D721Med (cell line): ENCODE measurements at regions not wholly inside any gene's neighbourhood (a gene's known extent, or its start where the extent isn't known, plus 50 kb on each side); places are given as distances from the start of the nearest gene placed in this dataset.

Experiments used
- DNase-seq: peaks from one replicate; pipeline ENCODE4 v3.0.0; 2011; ENCODE audit warnings: low spot score; ENCODE audit not compliant: insufficient read length
- FAIRE-seq: peaks from 2 replicates; lab custom pipeline; 2011; peaks lifted over from hg19 to GRCh38; lab: Jason Lieb, UNC
- CTCF ChIP-seq: IDR thresholded peaks from 2 replicates; pipeline ENCODE4 v1.5.1; 2012; ENCODE audit warnings: mild to moderate bottlenecking, control low read depth; ENCODE audit not compliant: insufficient read depth; ENCODE audit errors: missing control alignments

DNA sequence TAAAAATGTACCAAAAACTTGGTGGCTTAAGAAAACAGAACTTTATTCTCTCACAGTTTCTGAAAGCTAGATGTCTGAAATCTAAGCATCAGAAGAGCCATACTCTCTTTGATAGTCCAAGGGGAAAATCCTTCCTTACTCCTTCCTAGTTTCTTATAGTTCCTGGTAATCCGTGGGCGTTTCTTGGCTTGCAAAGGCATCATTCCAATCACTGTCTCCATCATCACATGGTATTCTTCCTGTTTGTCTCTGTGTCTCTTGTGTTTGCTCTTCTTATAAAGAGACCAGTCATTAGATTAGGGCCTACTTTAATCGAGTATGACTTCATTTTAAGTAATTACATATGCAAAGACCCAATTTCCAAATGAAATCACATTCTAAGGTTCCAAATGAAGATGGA lies 118.9 kb upstream of the FSTL5 start:
- no peak for TF ChIP-seq CTCF
- DNase-seq, result no peak
- FAIRE-seq, result no peak

- DNase-seq, result no peak
- no peak for TF ChIP-seq CTCF
- peak; percentile 63 for FAIRE-seq
These were observed 110.6 kb upstream of the FSTL5 start for GRCh38 chr4:162274354-162274753.

- FAIRE-seq (no peak), DNase-seq (no peak)
- TF ChIP-seq CTCF, result no peak
These were observed 108.4 kb upstream of the FSTL5 start for GRCh38 chr4:162272215-162272614.

DNA sequence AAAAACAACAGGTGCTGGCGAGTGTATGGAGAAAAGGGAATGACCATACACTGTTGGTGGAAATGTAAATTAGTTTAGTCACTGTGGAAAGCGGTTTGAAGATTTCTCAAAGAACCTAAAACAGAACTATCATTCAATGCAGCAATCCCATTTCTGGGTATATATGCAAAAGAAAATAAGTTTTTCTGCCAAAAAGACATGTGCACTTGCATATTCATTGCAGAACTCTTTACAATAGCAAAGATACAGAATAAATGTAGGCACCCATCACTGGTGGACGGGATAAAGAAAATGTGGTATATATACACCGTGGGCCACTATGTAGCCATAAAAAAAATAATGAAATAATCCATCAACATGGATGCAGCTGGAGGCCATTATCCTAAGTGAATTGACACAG lies 105.1 kb upstream of the FSTL5 start:
- FAIRE-seq, result no peak
- TF ChIP-seq CTCF, result no peak
- no peak for DNase-seq

DNA sequence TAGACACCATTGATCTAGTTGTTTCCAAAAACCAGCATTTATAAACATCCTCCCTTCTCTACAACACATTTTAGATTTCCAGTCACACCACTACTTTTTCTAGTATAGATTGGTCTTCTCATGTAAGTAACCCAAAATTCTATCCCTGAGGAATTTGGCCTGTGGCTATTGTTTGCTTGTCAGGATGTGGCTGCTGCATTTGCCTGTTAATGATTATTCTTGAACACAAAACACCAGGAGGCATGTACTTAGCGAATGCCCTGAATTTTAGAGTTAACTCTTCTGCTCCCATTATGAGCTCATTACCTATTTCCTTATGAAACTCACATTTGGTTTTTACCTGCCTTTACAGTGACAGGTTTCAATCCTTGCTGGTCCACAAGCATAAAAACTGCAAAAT lies 102.0 kb upstream of the FSTL5 start:
- no peak for FAIRE-seq
- DNase-seq, result no peak
- TF ChIP-seq CTCF, result no peak

GRCh38 chr4:162245051-162245450 lies 81.3 kb upstream of the FSTL5 start:
- DNase-seq (no peak), FAIRE-seq (no peak)
- no peak for TF ChIP-seq CTCF

DNA sequence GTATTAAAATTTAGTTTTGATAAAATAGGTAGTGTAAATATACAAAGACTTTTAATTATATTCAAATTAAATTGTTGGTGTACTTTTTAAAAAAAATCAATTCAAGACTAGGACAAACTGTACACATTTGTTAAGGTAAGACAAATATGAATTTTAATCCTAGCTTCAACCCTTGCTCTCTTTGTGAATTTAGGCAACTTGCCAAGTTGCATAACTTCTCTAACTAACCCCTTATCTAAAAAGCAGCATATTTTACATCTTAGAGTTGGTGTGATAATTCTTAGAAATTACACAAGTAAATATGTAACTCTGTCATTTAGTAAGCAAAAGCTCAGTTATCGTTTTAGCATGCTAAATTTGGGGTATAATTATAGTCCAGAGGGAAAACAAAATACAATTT lies 78.1 kb upstream of the FSTL5 start:
- FAIRE-seq, result no peak
- DNase-seq, result no peak
- TF ChIP-seq CTCF, result no peak
